HG03196 (cell line): ENCODE measurements at regions not wholly inside any gene's neighbourhood (a gene's known extent, or its start where the extent isn't known, plus 50 kb on each side); places are given as distances from the start of the nearest gene placed in this dataset.

Source experiments
- ATAC-seq: cut with Tn5 transposase; IDR thresholded peaks from one replicate; pipeline ENCODE4 v1.9.1; 2021; ENCODE audit not compliant: unreplicated experiment

DNA sequence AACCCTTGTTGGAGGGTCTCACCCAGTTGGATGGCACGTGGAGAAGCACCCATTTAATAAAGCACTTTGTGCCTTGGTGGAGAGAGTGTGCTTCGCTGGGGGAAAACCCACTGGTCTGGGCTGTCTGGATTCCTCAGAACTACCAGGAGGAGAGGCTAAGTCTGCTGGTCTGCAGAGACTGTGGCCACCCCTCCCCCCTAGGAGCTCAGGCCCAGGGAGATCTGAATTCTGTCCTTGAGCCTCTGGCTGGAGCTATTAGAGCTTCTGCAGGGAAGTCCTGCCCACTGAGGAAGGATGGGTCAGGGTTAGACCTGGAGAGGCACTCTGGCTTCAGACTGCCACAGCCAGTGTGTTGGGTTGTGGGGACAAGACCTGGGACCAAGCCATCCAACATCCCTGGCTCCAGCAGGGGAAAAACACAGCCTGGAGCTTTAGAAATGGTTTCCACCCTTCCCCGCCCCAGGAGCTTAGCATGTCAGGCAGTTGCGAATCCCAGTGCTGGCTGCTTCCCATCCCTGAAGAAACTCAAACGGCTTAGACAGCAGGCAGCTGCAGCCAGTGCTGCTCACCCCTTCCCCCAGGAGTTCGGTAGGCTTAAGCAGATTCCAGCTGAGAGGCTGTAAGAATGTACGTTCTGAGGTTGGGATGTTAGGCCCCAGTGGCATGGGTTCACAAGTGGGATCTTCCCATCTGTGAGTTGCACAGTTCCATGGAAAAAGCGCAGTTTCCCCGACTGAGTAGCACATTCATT lies 288.3 kb downstream of the TGFB2 start:
- ATAC-seq, result no peak

DNA sequence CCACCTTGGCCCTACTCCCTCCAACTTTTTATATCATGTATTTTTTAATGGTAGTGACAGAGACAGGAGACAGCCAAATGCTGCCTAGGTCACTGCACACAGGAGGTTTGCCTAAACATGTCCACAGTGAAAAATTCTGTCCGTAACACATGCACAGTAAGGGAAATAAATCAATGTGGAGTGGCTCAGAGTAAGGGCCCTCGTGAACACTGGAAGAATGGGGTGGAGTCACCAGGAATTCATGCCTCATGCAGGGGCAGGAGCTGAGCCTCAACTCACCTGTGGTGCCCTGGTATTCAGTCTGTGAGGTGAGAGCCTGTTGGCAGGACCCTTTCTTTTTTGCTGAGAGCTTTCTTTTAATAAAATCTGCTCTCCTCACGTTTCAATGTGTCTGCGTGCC lies 289.1 kb downstream of the TGFB2 start:
- ATAC-seq, result no peak

DNA sequence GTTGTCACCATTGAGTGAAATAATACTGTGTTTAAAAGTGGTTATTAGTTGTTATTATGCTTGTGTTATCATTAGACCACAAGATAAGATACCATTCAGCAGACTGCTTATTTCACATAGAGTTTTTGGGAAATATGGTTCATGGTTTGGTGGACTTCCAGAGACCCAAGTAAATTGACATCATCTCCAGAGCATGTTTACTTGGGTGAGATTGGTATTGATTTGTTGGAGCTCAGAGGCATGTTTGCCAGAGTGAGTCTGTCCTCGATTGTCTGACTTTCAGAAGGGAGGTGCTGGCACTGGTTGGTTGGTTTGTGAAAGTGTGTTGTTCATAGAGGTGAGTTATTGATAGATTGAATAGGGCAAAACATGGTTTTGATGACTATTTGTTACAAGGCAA lies 291.4 kb downstream of the TGFB2 start:
- no peak for ATAC-seq

- ATAC-seq, result no peak
Measured at GRCh38 chr1:218640173-218640572, 295.0 kb downstream of the TGFB2 start.

DNA sequence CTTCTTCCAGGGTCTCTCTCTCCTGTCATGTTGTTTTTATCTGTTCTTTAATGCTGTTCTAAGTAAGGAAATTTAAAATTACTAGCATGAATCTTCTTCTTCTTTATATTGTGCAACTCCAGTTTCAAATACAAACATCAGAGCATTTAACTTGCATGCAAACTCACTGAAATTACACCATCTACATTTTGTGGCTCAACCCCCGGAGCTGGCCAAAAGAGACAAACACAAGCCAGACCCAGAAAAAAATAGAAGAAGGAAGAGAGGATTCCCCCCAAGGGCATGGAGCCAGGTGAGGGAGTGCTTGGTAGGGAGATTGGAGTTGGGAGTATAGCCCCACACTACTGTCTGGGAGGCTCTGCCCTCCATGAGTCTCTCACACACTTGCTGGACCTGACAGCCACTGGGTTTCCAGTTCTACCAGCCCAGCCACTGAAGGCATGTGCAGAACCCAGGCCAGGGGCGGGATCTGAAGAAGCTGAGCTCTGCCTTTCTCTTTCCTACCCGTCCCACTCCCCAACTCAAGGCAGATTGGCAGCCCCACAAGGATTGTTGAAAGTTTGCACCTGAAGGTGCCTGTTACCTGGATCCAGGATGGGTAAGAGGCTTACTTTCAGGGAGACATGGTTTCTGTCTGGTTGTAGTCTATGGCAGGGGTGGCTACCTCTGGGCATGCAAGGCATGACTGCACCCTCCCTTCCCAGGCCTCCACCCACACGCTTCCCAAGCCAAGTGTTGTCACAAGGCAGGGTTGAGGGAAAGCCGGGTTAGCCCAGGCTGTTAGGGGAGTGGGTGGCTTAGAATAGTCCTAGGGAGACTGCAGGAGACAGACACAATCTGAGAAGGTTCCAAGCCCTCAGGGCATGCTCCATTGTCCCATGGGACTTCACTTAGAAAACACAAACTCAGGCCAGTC lies 297.2 kb downstream of the TGFB2 start:
- ATAC-seq, result no peak

DNA sequence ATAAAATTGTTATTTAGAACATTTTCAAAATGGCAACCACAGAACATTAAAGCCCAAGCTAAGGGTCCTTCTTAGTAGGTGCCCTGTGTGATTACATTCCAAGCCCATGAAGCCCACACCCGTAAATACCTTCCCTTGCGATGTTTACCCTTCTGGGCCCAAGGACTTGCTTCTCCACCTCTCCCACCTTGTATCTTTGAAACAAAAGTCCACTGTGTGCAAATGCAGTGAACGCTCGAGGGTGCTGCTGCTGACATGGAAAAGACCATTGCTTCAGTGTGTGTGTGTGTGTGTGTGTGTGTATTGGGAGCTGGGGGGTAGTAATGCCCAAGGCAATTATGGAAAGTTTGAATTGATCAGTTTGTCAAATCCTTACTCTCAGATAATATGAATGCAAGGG lies 298.1 kb downstream of the TGFB2 start:
- no peak for ATAC-seq

GRCh38 chr1:218643926-218644325 lies 298.8 kb downstream of the TGFB2 start:
- ATAC-seq, result no peak

- ATAC-seq, result no peak
Measured at GRCh38 chr1:218646288-218646687, 301.2 kb downstream of the TGFB2 start.

DNA sequence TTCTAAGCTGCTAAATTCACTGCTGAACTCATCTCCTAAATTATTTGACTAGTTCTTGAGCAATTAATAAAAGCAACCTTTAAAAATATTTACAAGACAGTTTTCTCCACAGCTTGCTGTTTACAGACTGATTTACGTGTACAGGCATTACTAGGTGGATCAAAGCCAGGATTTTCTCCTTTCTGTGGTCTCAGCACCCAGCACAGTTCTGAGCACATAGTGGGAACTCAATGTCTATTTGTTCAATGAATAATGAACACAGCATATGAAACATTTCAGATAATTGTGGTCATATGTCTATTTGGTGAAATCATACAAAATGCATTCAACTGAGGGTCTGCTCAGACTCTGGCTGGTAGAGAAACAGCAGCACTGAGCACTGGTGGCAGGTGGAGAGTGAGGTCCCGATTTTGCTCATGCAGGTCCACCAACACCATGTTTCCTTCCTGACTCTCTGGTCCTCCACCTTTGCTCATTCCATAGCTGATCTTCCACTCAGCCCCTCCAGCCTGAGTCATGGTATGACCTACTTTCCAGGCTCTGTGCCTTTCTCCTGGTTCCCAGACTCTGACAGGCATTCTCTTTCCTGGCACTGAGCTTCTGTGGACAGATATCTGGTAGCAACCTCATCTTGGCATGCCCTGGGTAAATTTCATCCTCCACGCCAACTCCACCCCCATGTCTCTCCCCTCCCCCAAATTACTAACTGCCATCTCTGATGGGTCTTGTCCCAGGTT lies 311.3 kb downstream of the TGFB2 start:
- no peak for ATAC-seq

DNA sequence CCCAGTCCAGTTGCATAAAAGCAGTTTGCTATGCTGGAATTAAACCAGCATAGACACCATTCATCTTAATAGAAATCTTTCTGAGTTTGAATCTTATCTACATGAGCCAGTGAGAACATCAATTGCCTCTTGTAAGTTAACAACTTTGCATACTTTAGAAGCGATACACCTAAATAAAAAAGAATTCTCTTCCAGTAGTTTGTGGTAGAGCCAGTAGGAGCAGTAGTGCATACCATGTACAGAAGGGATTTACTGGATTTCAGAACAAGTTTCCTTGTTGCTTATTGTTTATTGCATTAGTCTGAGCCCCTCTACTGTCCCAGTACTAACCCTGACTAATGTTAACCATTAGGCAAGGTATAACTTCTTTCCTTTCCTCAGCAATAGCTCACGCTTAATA lies 313.1 kb downstream of the TGFB2 start:
- no peak for ATAC-seq

DNA sequence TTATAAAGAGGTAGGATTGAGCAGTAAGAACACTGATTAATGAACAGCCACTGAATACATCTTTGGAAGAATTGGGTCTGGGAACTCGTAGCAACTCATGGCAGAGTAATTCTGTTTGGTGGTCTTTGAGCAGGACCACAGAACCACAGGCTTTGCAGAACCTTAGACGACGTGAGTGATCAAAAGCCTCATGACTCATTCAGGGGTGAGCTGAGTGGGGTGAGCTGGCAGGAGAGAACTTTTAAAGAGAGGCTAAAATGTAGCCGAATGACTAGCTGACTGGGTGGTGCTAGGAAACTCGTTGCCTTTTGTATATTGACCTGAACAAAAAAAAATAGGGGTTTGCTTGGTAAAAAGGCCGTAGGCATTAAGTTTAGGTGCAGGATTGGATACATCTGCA lies 313.8 kb downstream of the TGFB2 start:
- ATAC-seq, result no peak

- ATAC-seq, result no peak
Measured at GRCh38 chr1:218659911-218660677, 315.0 kb downstream of the TGFB2 start.

GRCh38 chr1:218660678-218661053 lies 315.5 kb downstream of the TGFB2 start:
- ATAC-seq, result no peak

DNA sequence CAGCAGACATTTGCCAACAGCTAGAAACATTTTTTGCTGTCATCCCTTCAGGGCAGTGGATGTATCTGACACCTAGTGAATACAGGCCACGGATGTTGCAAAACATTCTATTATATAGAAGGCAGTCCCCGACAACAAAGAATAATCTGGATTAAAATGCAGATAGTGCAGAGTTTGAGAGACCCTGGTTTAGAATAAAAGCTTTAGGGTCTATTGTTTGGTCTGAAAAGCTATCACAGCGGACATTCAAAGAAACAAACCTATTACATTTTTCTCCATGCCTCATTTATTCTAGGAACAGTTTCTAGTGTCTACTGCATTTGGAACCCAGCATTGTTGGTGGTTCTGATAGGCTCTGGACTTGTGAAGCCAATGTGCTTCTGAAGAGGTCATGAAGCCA lies 316.3 kb downstream of the TGFB2 start:
- no peak for ATAC-seq

- no peak for ATAC-seq
Measured at GRCh38 chr1:218664385-218665170, 319.4 kb downstream of the TGFB2 start.

DNA sequence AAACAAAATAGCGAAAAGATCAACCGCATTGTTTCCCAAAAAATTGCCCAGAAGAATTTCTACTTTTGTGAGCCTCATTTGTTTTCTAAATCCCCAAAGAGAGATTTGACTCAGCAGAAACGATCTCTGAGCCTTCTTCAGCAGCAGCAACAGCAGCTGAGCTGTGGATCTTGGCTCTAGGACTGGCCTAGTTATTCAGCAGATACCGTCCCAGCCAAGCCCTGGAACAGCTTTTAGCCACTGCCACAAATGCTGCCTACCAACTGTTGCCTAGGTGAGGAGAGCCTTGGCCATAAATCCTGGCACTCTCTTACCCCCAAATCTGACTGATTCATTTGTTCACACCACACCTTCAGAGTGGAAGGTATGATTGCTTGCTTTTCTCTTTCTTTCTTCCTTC lies 320.1 kb downstream of the TGFB2 start:
- ATAC-seq, result no peak

- no peak for ATAC-seq
Measured at GRCh38 chr1:218666263-218666662, 321.1 kb downstream of the TGFB2 start.

DNA sequence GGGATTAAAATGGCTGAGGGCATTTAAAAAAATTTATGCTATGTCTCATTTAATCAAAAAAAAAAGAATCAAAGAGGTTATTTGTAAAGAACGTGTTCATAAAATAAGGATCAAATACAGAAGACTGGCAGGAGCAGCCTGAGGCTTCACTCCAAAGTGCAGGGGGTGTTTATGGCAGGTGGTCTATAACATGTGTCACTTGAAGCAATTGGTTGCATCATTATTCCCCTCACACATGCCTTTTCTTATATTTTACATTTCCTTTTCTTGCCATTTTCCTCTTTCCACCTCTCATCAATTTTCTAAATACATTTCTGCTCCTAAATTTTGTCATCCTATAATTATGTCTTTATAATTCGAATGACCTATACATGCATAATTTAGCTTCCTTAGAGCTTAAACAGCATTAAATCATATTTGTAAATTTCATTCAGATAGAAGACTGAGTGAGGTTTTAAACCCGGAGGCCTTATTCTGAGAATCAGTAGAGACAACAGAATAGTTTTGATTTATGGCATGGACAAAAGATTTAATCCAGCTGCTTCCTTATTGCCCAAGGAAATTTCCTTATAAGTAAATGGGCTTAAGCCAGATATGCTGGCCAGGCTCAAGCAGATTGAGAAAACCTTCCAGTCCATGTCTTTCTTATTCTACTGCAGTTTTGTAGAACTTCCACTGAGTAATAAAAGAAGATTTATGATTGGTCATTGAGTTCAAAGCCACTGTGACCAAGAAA lies 322.8 kb downstream of the TGFB2 start:
- no peak for ATAC-seq

GRCh38 chr1:218669431-218669830 lies 324.3 kb downstream of the TGFB2 start:
- no peak for ATAC-seq
